Ishikawa (cell line): ENCODE measurements at regions not wholly inside any gene's neighbourhood (a gene's known extent, or its start where the extent isn't known, plus 50 kb on each side); places are given as distances from the start of the nearest gene placed in this dataset.

Source experiments
- CEBPB ChIP-seq: IDR thresholded peaks from 2 replicates; pipeline ENCODE4 v1.6.1; 2012
- CREB1 ChIP-seq: IDR thresholded peaks from 2 replicates; pipeline ENCODE4 v1.6.1; 2012; ENCODE audit warnings: low read depth
- EGR1 ChIP-seq: IDR thresholded peaks from 2 replicates; pipeline ENCODE4 v1.6.1; 2012
- EP300 ChIP-seq: IDR thresholded peaks from 2 replicates; pipeline ENCODE4 v1.6.1; 2012; ENCODE audit warnings: borderline replicate concordance
- FOXM1 ChIP-seq: IDR thresholded peaks from 2 replicates; pipeline ENCODE4 v1.6.1; 2012; ENCODE audit warnings: low read depth, borderline replicate concordance
- MAX ChIP-seq: IDR thresholded peaks from 2 replicates; pipeline ENCODE4 v1.6.1; 2012
- NFIC ChIP-seq: IDR thresholded peaks from 2 replicates; pipeline ENCODE4 v1.6.1; 2012
- RAD21 ChIP-seq: IDR thresholded peaks from 2 replicates; pipeline ENCODE4 v1.6.1; 2012; ENCODE audit warnings: low read depth
- REST ChIP-seq: IDR thresholded peaks from 2 replicates; pipeline ENCODE4 v1.6.1; 2012; ENCODE audit warnings: low read depth, mild to moderate bottlenecking
- TAF1 ChIP-seq: IDR thresholded peaks from 2 replicates; pipeline ENCODE4 v1.6.1; 2012; ENCODE audit warnings: low read depth, mild to moderate bottlenecking
- TCF12 ChIP-seq: IDR thresholded peaks from 2 replicates; pipeline ENCODE4 v1.6.1; 2012; ENCODE audit warnings: low read depth
- TEAD4 ChIP-seq: IDR thresholded peaks from 2 replicates; pipeline ENCODE4 v1.6.1; 2012
- USF1 ChIP-seq: IDR thresholded peaks from 2 replicates; pipeline ENCODE4 v1.6.1; 2012
- YY1 ChIP-seq: IDR thresholded peaks from 2 replicates; pipeline ENCODE4 v1.6.1; 2012; ENCODE audit warnings: low read depth
- ZBTB7A ChIP-seq: IDR thresholded peaks from 2 replicates; pipeline ENCODE4 v1.6.1; 2012; ENCODE audit warnings: low read depth

GRCh38 chr3:147141516-147142288, 264.6 kb downstream of the ZIC4 start:
- TF ChIP-seq EGR1 (no peak), RAD21 (no peak), FOXM1 (no peak), EP300 (no peak)

- TF ChIP-seq TCF12 (no peak), TEAD4 (no peak), CEBPB (no peak), ZBTB7A (no peak), EP300 (no peak), RAD21 (no peak), MAX (no peak), USF1 (no peak), NFIC (no peak), EGR1 (no peak), TAF1 (no peak), YY1 (no peak)
These were observed 267.0 kb downstream of the ZIC4 start for GRCh38 chr3:147139341-147139740.

- no peak for TF ChIP-seq EP300
- TF ChIP-seq TEAD4, result no peak
- TF ChIP-seq CEBPB, result no peak
- TF ChIP-seq TCF12, result no peak
- TF ChIP-seq CREB1, result no peak
- TF ChIP-seq RAD21, result no peak
- TF ChIP-seq NFIC, result no peak
- no peak for TF ChIP-seq USF1
These were observed 274.2 kb downstream of the ZIC4 start for GRCh38 chr3:147132168-147132567.

- no peak for TF ChIP-seq NFIC
These were observed 275.9 kb downstream of the ZIC4 start for GRCh38 chr3:147130461-147130860.

GRCh38 chr3:147129665-147130064, 276.7 kb downstream of the ZIC4 start:
- TF ChIP-seq TEAD4 (no peak), ZBTB7A (no peak)

- TF ChIP-seq TEAD4 (no peak), TCF12 (no peak), NFIC (no peak)
These were observed 284.0 kb downstream of the ZIC4 start for GRCh38 chr3:147122350-147122749.

GRCh38 chr3:147119989-147120388, 286.4 kb downstream of the ZIC4 start:
- no peak for TF ChIP-seq NFIC
- TF ChIP-seq MAX, result no peak
- peak; percentile 42; the same call in 1 of the 2 replicates for TF ChIP-seq RAD21
- no peak for TF ChIP-seq TCF12
- TF ChIP-seq TAF1, result no peak
- TF ChIP-seq YY1, result no peak
- no peak for TF ChIP-seq USF1
- no peak for TF ChIP-seq EP300

GRCh38 chr3:147119346-147119745, 287.0 kb downstream of the ZIC4 start:
- TF ChIP-seq YY1, result no peak

GRCh38 chr3:147118611-147119010, 287.7 kb downstream of the ZIC4 start:
- TF ChIP-seq CREB1 (no peak), RAD21 (no peak), ZBTB7A (no peak), FOXM1 (no peak), EP300 (no peak), EGR1 (no peak), NFIC (no peak), YY1 (no peak), REST (no peak)
